Bronchial epithelial cell (primary cell): ENCODE measurements at regions not wholly inside any gene's neighbourhood (a gene's known extent, or its start where the extent isn't known, plus 50 kb on each side); places are given as distances from the start of the nearest gene placed in this dataset.

ENCODE experiments used
- DNase-seq: peaks from one replicate; pipeline ENCODE4 v3.0.0-alpha.2; 2010; ENCODE audit warnings: low read depth
- FAIRE-seq: peaks from 2 replicates; lab custom pipeline; 2011; peaks lifted over from hg19 to GRCh38; lab: Jason Lieb, UNC
- H3K27me3 ChIP-seq: 2 replicates; pipeline ENCODE4 v1.5.1; 2011; ENCODE audit warnings: low read length; ENCODE audit not compliant: control insufficient read depth, insufficient read depth
- H3K36me3 ChIP-seq: 2 replicates; pipeline ENCODE4 v1.5.1; 2011; ENCODE audit warnings: low read length; ENCODE audit not compliant: control insufficient read depth, insufficient read depth
- H3K4me3 ChIP-seq: 2 replicates; pipeline ENCODE4 v1.5.1; 2011; ENCODE audit warnings: mild to moderate bottlenecking, low read depth, low read length, control low read depth
- CTCF ChIP-seq: IDR thresholded peaks from 2 replicates; pipeline ENCODE4 v1.5.1; 2011; ENCODE audit warnings: mild to moderate bottlenecking, moderate library complexity, low read length, control low read depth, inconsistent platforms; ENCODE audit not compliant: insufficient read depth, severe bottlenecking

- FAIRE-seq (no peak), DNase-seq (no peak)
- H3K4me3 ChIP-seq = no peak overlapping the region
- TF ChIP-seq CTCF = no peak
- no peaks in the 10 kb centered on the region for H3K27me3 ChIP-seq
- H3K36me3 ChIP-seq = no peaks in the 10 kb centered on the region
Measured at GRCh38 chr9:24045150-24045549, 219.1 kb upstream of the ELAVL2 start.

GRCh38 chr9:24044576-24044975 lies 218.5 kb upstream of the ELAVL2 start:
- no peak for DNase-seq
- FAIRE-seq = no peak
- Histone ChIP-seq H3K27me3 (no peaks in the 10 kb centered on the region), H3K36me3 (no peaks in the 10 kb centered on the region), H3K4me3 (no peak overlapping the region)
- TF ChIP-seq CTCF = no peak

- FAIRE-seq (peak; percentile 47), DNase-seq (no peak)
- H3K4me3 ChIP-seq = no peak overlapping the region
- TF ChIP-seq CTCF = no peak
- H3K36me3 ChIP-seq = no peaks in the 10 kb centered on the region
- H3K27me3 ChIP-seq = no peaks in the 10 kb centered on the region
Measured at GRCh38 chr9:24041160-24041690, 215.2 kb upstream of the ELAVL2 start.

GRCh38 chr9:24036459-24036858 lies 210.4 kb upstream of the ELAVL2 start:
- DNase-seq (no peak), FAIRE-seq (no peak)
- Histone ChIP-seq H3K4me3 (no peak overlapping the region), H3K36me3 (no peaks in the 10 kb centered on the region), H3K27me3 (no peaks in the 10 kb centered on the region)
- no peak for TF ChIP-seq CTCF

- H3K36me3 ChIP-seq = no peaks in the 10 kb centered on the region
- no peak for DNase-seq
- no peak overlapping the region for H3K4me3 ChIP-seq
- no peaks in the 10 kb centered on the region for H3K27me3 ChIP-seq
- TF ChIP-seq CTCF = no peak
- no peak for FAIRE-seq
Measured at GRCh38 chr9:24035816-24036215, 209.8 kb upstream of the ELAVL2 start.

- TF ChIP-seq CTCF = no peak
- FAIRE-seq (no peak), DNase-seq (no peak)
- no peaks in the 10 kb centered on the region for H3K36me3 ChIP-seq
- H3K27me3 ChIP-seq = no peaks in the 10 kb centered on the region
- H3K4me3 ChIP-seq = no peak overlapping the region
Measured at GRCh38 chr9:24011881-24012280, 185.8 kb upstream of the ELAVL2 start.
